H9 (cell line): ENCODE measurements at regions not wholly inside any gene's neighbourhood (a gene's known extent, or its start where the extent isn't known, plus 50 kb on each side); places are given as distances from the start of the nearest gene placed in this dataset.

ENCODE experiments used
- DNase-seq: peaks from one replicate; pipeline ENCODE4 v3.0.0-alpha.2; 2017
- H2AFZ ChIP-seq: one replicate; pipeline ENCODE4 v1.6.1; 2013; ENCODE audit warnings: mild to moderate bottlenecking, low read length, control low read depth, moderate library complexity
- H2AK5ac ChIP-seq: 2 replicates; pipeline ENCODE4 v1.6.1; 2013; ENCODE audit warnings: low read length, control low read depth, mixed read lengths; ENCODE audit not compliant: insufficient read length
- H2BK120ac ChIP-seq: one replicate; pipeline ENCODE4 v1.6.1; 2013; ENCODE audit warnings: low read depth, mild to moderate bottlenecking, low read length, control low read depth, inconsistent platforms; ENCODE audit not compliant: poor library complexity, severe bottlenecking
- H2BK12ac ChIP-seq: 2 replicates; pipeline ENCODE4 v1.6.1; 2013; ENCODE audit warnings: low read length, control low read depth, mixed read lengths, low read depth; ENCODE audit not compliant: insufficient read length
- H2BK15ac ChIP-seq: 2 replicates; pipeline ENCODE4 v1.6.1; 2013; ENCODE audit warnings: low read depth, low read length, control low read depth
- H2BK20ac ChIP-seq: one replicate; pipeline ENCODE4 v1.6.1; 2013; ENCODE audit warnings: low read depth, mild to moderate bottlenecking, low read length, control low read depth, inconsistent platforms; ENCODE audit not compliant: poor library complexity, severe bottlenecking
- H2BK5ac ChIP-seq: 2 replicates; pipeline ENCODE4 v1.6.1; 2013; ENCODE audit warnings: low read length, control low read depth, mixed read lengths; ENCODE audit not compliant: insufficient read length
- H3K14ac ChIP-seq: 2 replicates; pipeline ENCODE4 v1.6.1; 2013; ENCODE audit warnings: low read length, control low read depth; ENCODE audit not compliant: insufficient read depth
- H3K18ac ChIP-seq: 2 replicates; pipeline ENCODE4 v1.6.1; 2013; ENCODE audit warnings: low read depth, mild to moderate bottlenecking, mixed read lengths, low read length, control low read depth; ENCODE audit not compliant: insufficient read length
- H3K23ac ChIP-seq: 2 replicates; pipeline ENCODE4 v1.6.1; 2013; ENCODE audit warnings: low read length, control low read depth, mixed read lengths, low read depth; ENCODE audit not compliant: insufficient read length
- H3K23me2 ChIP-seq: 2 replicates; pipeline ENCODE4 v1.6.1; 2013; ENCODE audit warnings: low read depth, mild to moderate bottlenecking, mixed read lengths, low read length, control low read depth; ENCODE audit not compliant: insufficient read length, poor library complexity, severe bottlenecking
- H3K27ac ChIP-seq: 2 replicates; pipeline ENCODE4 v1.5.1; 2013; ENCODE audit warnings: low read length, control low read depth, mixed read lengths, low read depth; ENCODE audit not compliant: insufficient read length
- H3K27me3 ChIP-seq: 2 replicates; pipeline ENCODE4 v1.6.1; 2013; ENCODE audit warnings: low read length, control low read depth, inconsistent platforms; ENCODE audit not compliant: insufficient read depth
- H3K4ac ChIP-seq: 2 replicates; pipeline ENCODE4 v1.6.1; 2013; ENCODE audit warnings: low read depth, mild to moderate bottlenecking, control low read depth, inconsistent platforms, low read length, moderate library complexity
- H3K4me1 ChIP-seq: 2 replicates; pipeline ENCODE4 v1.6.1; 2013; ENCODE audit warnings: low read length, control low read depth, inconsistent platforms; ENCODE audit not compliant: insufficient read depth
- H3K4me2 ChIP-seq: 2 replicates; pipeline ENCODE4 v1.6.1; 2013; ENCODE audit warnings: low read length, control low read depth, mixed read lengths; ENCODE audit not compliant: insufficient read length, insufficient read depth
- H3K56ac ChIP-seq: 2 replicates; pipeline ENCODE4 v1.6.1; 2013; ENCODE audit warnings: low read depth, mild to moderate bottlenecking, mixed read lengths, low read length, control low read depth; ENCODE audit not compliant: insufficient read length
- H3K79me1 ChIP-seq: 2 replicates; pipeline ENCODE4 v1.6.1; 2013; ENCODE audit warnings: low read depth, mild to moderate bottlenecking, moderate library complexity, low read length, control low read depth, inconsistent platforms; ENCODE audit not compliant: insufficient read depth, poor library complexity, severe bottlenecking
- H3K79me2 ChIP-seq: 2 replicates; pipeline ENCODE4 v1.6.1; 2013; ENCODE audit warnings: low read length, control low read depth, inconsistent platforms; ENCODE audit not compliant: insufficient read depth
- H3K9ac ChIP-seq: 2 replicates; pipeline ENCODE4 v1.6.1; 2013; ENCODE audit warnings: low read length, control low read depth, mixed read lengths; ENCODE audit not compliant: insufficient read length; ENCODE audit errors: extremely low read depth
- H3K9me3 ChIP-seq: one replicate; pipeline ENCODE4 v1.6.1; 2013; ENCODE audit warnings: low read depth, low read length, inconsistent platforms; ENCODE audit not compliant: control insufficient read depth
- H3T11ph ChIP-seq: one replicate; pipeline ENCODE4 v1.6.1; 2013; ENCODE audit warnings: mild to moderate bottlenecking, low read length, control low read depth, inconsistent platforms
- H4K20me1 ChIP-seq: one replicate; pipeline ENCODE4 v1.6.1; 2013; ENCODE audit not compliant: control insufficient read depth, insufficient read length, insufficient read depth
- H4K5ac ChIP-seq: 2 replicates; pipeline ENCODE4 v1.6.1; 2013; ENCODE audit warnings: low read depth, mild to moderate bottlenecking, mixed read lengths, low read length, control low read depth; ENCODE audit not compliant: insufficient read length
- H4K8ac ChIP-seq: replicated peaks from 2 replicates; pipeline ENCODE4 v1.6.1; 2013; ENCODE audit warnings: low read length, control low read depth, mixed read lengths, low read depth; ENCODE audit not compliant: insufficient read length
- H4K91ac ChIP-seq: 2 replicates; pipeline ENCODE4 v1.6.1; 2013; ENCODE audit warnings: low read depth, mild to moderate bottlenecking, moderate library complexity, mixed read lengths, low read length, control low read depth; ENCODE audit not compliant: insufficient read length
- H3K27ac Mint-ChIP-seq, 3 experiments: 2 replicates in 2 of 3; 3 replicates in 1 of 3; pipeline ENCODE4 v1.8.0; 2020 to 2021; ENCODE audit warnings: mixed read lengths in 3 of 3, mild to moderate bottlenecking in 1 of 3, moderate library complexity in 1 of 3
- H3K27me3 Mint-ChIP-seq: 2 replicates; pipeline ENCODE4 v1.8.0; 2021; ENCODE audit warnings: low read depth, mild to moderate bottlenecking, moderate library complexity, mixed read lengths
- H3K36me3 Mint-ChIP-seq, 3 experiments: 2 replicates in 2 of 3; 3 replicates in 1 of 3; pipeline ENCODE4 v1.8.0; 2020 to 2021; ENCODE audit warnings: low read depth in 3 of 3, mixed read lengths in 3 of 3; ENCODE audit not compliant: insufficient read depth in 1 of 3
- H3K4me1 Mint-ChIP-seq, 2 experiments: 2 replicates each; pipeline ENCODE4 v1.8.0; 2020; ENCODE audit warnings: mixed read lengths in 2 of 2
- H3K4me3 Mint-ChIP-seq, 2 experiments: 2 replicates in 1 of 2; 3 replicates in 1 of 2; pipeline ENCODE4 v1.8.0; 2020 to 2021; ENCODE audit warnings: mild to moderate bottlenecking in 2 of 2, mixed read lengths in 2 of 2, moderate library complexity in 1 of 2
- H3K9me3 Mint-ChIP-seq, 2 experiments: 2 replicates in 1 of 2; 3 replicates in 1 of 2; pipeline ENCODE4 v1.8.0; 2020; ENCODE audit warnings: mild to moderate bottlenecking in 2 of 2, mixed read lengths in 2 of 2, moderate library complexity in 1 of 2
- WGBS: extraction: QIAGEN DNeasy Blood & Tissue Kit; methylation state at CpG from one replicate; pipeline ENCODE4 v1.1.7; 2013; ENCODE audit warnings: missing lambda C conversion rate, low lambda C conversion rate, mixed read lengths; ENCODE audit not compliant: insufficient read length; ENCODE audit errors: extremely low coverage; 5-methylcytosine and 5-hydroxymethylcytosine counted together
- TF ChIP-seq, protein P1 (sequence below): fragments of 200-600 bp; sonication (generic); conservative IDR thresholded peaks from 3 replicates; pipeline ENCODE4 v1.8.0; 2021; ENCODE audit warnings: antibody characterized with exemption, mild to moderate bottlenecking

DNA sequence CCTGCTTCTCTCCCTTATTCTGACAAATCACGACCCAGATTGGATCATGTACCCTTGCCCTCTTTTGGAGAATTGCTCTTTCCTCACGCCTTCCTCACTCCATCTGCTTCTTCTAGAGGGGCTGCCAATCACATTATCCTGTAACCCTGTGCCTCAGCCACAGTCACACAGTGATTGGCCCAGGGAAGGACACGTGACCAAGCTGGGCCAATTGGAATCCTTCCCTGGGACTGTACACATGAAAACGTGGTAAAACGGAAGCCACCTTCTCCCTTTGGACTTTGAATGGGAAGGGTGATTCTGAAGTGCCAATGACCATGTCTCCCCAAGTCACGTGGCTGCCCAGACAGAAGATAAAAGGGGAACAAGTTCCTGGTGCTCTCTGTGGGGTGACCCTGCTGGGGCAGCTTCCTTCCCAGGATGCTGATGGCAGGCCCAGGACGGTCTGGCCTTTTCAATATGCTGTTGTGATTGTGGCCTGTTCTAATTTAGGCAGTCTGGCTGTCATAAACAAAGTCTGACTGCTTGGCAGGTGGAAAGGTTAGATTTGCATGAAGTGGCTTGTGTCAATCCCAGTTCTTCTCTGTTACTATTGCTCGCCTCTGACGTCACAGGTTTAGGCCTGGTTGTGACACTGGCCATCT lies 92.9 kb downstream of the UBIAD1 start:
- Mint-ChIP-seq H3K27me3 (peaks cover 4% of the 10 kb centered on the region), H3K9me3 (no peaks in the 10 kb centered on the region), H3K36me3 (no peaks in the 10 kb centered on the region), H3K4me1 (peaks cover 10 to 20% of the 10 kb centered on the region in 2 experiments), H3K27ac (no peak overlapping the region), H3K4me3 (no peak overlapping the region; a peak in 1 of 5 replicates)
- H3K27ac ChIP-seq, result no peak overlapping the region
- no peak overlapping the region for H2BK15ac ChIP-seq
- H2AFZ ChIP-seq, result no peak overlapping the region
- no peak overlapping the region for H4K5ac ChIP-seq
- H2BK5ac ChIP-seq, result no peak overlapping the region
- no peak overlapping the region for H3K18ac ChIP-seq
- H3K79me1 ChIP-seq, result no peaks in the 10 kb centered on the region
- H2BK12ac ChIP-seq, result no peak overlapping the region
- H3K9me3 ChIP-seq, result no peaks in the 10 kb centered on the region
- no CpG with 5 or more reads among the region's 9 CpGs for WGBS
- H4K20me1 ChIP-seq, result no peaks in the 10 kb centered on the region
- no peaks in the 10 kb centered on the region for H3K79me2 ChIP-seq
- H3K4me1 ChIP-seq, result no peaks in the 10 kb centered on the region
- H3K23ac ChIP-seq, result no peak overlapping the region
- H3K23me2 ChIP-seq, result no peaks in the 10 kb centered on the region
- no peak overlapping the region for H3K4me2 ChIP-seq
- H2BK120ac ChIP-seq, result no peak overlapping the region
- H3K4ac ChIP-seq, result no peak overlapping the region
- no peak overlapping the region for H3K9ac ChIP-seq
- H3K14ac ChIP-seq, result no peak overlapping the region
- no peak overlapping the region for H2AK5ac ChIP-seq
- no peak overlapping the region for H4K8ac ChIP-seq
- H3K27me3 ChIP-seq, result no peaks in the 10 kb centered on the region
- TF ChIP-seq, protein P1, sequence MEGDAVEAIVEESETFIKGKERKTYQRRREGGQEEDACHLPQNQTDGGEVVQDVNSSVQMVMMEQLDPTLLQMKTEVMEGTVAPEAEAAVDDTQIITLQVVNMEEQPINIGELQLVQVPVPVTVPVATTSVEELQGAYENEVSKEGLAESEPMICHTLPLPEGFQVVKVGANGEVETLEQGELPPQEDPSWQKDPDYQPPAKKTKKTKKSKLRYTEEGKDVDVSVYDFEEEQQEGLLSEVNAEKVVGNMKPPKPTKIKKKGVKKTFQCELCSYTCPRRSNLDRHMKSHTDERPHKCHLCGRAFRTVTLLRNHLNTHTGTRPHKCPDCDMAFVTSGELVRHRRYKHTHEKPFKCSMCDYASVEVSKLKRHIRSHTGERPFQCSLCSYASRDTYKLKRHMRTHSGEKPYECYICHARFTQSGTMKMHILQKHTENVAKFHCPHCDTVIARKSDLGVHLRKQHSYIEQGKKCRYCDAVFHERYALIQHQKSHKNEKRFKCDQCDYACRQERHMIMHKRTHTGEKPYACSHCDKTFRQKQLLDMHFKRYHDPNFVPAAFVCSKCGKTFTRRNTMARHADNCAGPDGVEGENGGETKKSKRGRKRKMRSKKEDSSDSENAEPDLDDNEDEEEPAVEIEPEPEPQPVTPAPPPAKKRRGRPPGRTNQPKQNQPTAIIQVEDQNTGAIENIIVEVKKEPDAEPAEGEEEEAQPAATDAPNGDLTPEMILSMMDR, result no peak
- no peak overlapping the region for H2BK20ac ChIP-seq
- H3T11ph ChIP-seq, result no peak overlapping the region
- no peak overlapping the region for H4K91ac ChIP-seq
- H3K56ac ChIP-seq, result no peak overlapping the region
- no peak for DNase-seq
